C4-2B (cell line): ENCODE measurements at regions not wholly inside any gene's neighbourhood (a gene's known extent, or its start where the extent isn't known, plus 50 kb on each side); places are given as distances from the start of the nearest gene placed in this dataset.

Source experiments
- ZFX ChIP-seq: fragments of 450-650 bp; IDR thresholded peaks from 2 replicates; pipeline ENCODE4 v1.6.1; 2017
- TF ChIP-seq, protein P1 (sequence below): fragments of 450-650 bp; conservative IDR thresholded peaks from 2 replicates; pipeline ENCODE4 v1.5.1; 2017; ENCODE audit warnings: mild to moderate bottlenecking

DNA sequence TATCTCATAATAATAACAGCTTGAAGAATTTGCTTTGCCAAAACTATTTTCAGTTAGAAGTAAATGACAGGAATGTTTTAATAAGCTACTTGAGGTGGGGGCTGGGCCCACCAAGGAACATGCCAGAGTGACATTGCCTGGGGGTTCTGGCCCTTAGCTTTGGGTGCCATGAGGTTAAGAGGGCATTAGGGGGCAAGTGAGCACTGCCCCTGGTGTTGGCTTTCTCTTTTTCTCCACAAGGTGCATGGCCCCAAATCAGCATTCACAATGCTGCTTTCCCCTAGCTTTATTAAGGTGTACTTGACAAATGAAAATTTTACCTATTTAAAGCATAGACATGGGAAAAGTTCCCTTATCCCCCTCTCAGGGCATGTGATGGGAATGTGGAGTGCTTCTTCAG, 305.4 kb downstream of the TENT4A start:
- TF ChIP-seq, protein P1, sequence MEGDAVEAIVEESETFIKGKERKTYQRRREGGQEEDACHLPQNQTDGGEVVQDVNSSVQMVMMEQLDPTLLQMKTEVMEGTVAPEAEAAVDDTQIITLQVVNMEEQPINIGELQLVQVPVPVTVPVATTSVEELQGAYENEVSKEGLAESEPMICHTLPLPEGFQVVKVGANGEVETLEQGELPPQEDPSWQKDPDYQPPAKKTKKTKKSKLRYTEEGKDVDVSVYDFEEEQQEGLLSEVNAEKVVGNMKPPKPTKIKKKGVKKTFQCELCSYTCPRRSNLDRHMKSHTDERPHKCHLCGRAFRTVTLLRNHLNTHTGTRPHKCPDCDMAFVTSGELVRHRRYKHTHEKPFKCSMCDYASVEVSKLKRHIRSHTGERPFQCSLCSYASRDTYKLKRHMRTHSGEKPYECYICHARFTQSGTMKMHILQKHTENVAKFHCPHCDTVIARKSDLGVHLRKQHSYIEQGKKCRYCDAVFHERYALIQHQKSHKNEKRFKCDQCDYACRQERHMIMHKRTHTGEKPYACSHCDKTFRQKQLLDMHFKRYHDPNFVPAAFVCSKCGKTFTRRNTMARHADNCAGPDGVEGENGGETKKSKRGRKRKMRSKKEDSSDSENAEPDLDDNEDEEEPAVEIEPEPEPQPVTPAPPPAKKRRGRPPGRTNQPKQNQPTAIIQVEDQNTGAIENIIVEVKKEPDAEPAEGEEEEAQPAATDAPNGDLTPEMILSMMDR: no peak
- no peak for TF ChIP-seq ZFX
